Stimulated activated CD8-positive, alpha-beta memory T cell treated with anti-CD3 and anti-CD28 coated beads, Interleukin-4, amount 100 ng/mL, for 24 hours (primary cell): ENCODE measurements at regions not wholly inside any gene's neighbourhood (a gene's known extent, or its start where the extent isn't known, plus 50 kb on each side); places are given as distances from the start of the nearest gene placed in this dataset.

Source experiments
- DNase-seq: peaks from one replicate; pipeline ENCODE4 v3.0.0-alpha.2; 2020; ENCODE audit warnings: low read depth

- DNase-seq: no peak
Measured at GRCh38 chr9:99437145-99437544, 215.1 kb downstream of the SEC61B start.

GRCh38 chr9:99438596-99438995 is 216.5 kb downstream of the SEC61B start:
- no peak for DNase-seq

- DNase-seq: no peak
Measured at GRCh38 chr9:99441829-99442228, 219.7 kb downstream of the SEC61B start.

DNA sequence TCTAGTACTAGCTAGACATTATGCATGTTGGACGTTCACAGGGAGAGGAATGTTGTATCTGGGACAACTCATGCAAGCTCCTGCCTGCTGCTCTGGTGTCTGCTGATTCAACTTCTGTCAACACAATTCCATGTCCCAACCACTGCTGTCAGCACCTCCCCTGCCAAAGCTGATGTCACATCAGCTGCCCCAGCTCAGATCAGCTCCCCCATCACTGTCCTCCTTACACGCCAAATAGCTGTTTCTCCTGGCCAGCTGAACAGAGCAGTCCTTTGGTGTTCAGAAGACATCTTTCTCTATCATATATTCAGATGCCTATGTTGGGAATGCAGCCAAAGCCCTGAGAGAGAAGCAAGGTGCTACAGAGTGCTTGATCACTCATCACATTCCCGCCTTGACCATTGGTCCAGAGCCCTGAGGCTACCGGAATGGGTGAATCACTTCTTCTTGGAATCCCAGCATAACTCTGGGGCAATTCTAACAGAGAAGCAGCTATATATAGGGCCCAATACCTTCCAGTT is 223.3 kb downstream of the SEC61B start:
- DNase-seq: no peak

- no peak for DNase-seq
Measured at GRCh38 chr9:99445920-99446319, 223.8 kb downstream of the SEC61B start.

DNA sequence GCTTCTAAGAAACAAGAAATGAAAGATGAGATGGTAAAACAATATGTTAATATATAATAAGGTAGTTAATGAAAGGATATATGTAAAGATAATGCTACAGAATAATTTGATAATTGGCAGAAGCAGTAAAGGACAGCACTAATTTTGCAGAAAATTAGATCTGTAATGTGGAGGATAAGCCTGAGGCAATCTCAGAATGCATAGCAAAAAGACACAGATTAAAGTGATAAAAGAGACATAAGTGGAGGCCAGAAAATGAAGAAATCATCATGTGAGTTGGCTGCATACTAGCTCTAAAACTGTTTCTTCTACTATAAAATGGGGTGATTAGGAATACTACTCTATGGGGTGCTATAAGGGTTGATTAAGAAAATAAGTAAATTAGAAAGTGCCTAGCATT is 225.9 kb downstream of the SEC61B start:
- no peak for DNase-seq

- DNase-seq: no peak
Measured at GRCh38 chr9:99449726-99450125, 227.6 kb downstream of the SEC61B start.

- no peak for DNase-seq
Measured at GRCh38 chr9:99451112-99451606, 229.1 kb downstream of the SEC61B start.

DNA sequence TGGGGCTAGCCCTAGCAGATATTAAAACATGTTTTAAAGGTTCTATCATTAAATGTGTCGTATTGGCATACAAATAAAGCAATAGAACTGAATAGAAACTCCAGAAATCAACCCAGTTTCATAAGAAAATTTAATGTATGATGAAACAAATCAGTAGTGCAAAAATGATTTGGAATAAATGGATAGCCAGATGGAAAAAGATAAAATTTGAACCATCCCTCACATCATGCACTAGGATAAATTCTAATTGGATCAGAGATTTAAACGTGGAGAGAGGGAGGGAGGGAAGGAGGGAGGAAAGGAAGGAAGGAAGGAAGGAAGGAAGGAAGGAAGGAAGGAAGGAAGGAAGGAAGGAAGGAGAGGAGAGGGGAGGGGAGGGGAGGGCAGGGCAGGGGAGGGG is 235.3 kb downstream of the SEC61B start:
- no peak for DNase-seq

GRCh38 chr9:99457981-99458380 is 235.9 kb downstream of the SEC61B start:
- no peak for DNase-seq

DNA sequence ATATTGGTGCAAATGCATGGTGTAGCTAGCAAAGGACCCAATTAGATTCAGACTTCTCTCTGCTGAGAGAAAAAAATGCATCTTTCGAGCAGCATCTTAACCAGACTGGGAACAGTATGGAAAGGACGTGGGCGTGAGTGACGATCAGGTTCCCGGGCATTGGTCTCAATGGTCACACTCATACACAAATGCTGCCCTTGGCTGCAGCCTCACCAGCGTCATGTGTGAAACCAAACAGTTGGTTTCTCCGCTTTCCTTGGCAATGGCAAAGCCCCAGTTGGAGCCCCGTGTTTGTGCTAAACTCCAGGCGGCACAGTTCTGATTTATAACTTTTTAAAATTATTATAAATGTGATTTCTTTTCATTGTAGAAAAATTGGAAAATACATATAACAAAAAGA is 237.8 kb downstream of the SEC61B start:
- DNase-seq: no peak

GRCh38 chr9:99463131-99463530 is 241.0 kb downstream of the SEC61B start:
- DNase-seq: no peak

DNA sequence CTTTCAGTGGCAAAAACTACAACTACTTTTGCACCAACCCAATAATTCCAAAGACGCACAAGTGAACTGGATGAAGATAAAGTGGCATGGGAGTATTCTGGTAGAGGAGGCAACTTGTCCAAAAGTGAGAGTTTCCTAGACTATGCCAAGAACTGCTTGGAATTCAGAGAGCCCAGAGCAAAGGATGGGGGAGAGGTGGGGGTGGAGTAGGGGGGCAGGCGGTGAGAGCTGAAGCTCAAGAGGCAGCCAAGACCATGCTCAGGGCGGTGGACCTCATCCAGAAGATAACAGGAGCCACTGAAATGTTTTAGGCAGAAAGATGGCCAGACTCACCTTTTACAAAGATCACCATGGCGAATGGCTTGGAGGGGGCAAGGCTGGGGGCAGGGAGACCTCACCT is 242.5 kb downstream of the SEC61B start:
- DNase-seq: no peak

DNA sequence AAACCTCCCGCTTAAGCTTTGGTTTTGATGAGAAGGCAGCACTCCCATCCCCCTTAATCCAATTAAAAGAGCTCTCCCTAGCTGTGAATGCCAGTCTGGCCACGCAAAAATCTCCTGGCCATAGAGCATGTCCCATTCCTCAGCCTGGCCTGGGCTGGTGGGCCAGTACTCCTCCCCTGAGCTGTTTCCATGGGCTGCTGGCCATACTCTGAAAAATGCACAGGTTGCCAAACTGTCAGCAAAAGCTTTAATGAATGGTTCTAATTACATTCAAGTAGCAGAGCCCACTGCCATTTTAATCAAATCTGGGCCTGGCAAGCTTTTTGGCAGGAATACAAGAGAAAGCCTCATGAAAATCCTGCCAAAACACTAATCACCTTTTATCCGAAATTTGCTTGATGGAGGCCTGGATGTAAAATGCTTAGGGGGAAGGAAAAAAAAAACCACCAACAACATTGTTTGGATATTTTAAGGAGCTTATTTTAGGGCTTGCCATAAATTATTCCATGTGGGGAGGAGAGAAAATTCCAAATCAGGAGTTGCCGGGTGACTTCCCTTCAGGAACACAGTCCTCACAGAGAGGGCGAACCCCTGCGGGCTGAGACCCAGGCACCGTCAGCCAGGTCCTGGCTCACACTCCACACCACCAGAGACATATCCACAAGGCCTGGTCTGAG is 243.3 kb downstream of the SEC61B start:
- no peak for DNase-seq

- no peak for DNase-seq
Measured at GRCh38 chr9:99466104-99466503, 244.0 kb downstream of the SEC61B start.

DNA sequence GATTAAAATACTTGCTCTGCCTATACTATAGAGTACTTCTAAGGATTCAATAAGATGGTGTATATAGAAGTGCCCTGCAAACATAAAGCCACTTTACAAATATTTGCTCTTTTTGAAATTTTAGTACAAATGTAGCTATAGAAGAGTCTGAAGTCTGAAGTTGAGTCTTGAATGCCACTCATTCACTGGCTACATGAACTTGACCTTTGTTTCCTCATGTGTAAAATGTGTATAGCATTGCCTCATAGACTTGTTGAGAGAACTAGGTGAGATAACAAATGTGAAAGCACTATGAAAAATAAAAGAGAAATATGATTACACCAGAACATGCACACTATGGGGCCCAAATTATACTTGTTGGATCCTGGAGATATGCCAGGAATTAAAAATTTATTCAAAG is 244.7 kb downstream of the SEC61B start:
- DNase-seq: no peak

DNA sequence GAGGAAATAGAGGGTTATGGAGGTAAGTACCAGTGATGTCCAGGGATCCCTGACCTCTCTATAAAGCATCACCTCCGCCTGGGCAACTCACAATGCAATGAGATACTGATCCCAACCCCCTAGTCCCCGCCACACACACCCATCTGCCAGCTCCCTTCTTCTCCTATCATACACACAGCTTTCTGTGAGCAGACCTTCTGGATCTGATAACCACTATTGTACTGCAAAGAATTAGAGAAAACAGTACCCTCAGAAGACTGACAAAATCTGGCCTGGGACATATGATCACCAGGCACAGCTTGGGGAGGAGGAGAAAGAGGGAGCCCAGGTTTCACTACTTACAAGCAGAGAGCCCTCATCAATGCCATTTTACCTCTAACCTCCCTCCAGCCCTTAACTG is 249.0 kb downstream of the SEC61B start:
- DNase-seq: no peak

DNA sequence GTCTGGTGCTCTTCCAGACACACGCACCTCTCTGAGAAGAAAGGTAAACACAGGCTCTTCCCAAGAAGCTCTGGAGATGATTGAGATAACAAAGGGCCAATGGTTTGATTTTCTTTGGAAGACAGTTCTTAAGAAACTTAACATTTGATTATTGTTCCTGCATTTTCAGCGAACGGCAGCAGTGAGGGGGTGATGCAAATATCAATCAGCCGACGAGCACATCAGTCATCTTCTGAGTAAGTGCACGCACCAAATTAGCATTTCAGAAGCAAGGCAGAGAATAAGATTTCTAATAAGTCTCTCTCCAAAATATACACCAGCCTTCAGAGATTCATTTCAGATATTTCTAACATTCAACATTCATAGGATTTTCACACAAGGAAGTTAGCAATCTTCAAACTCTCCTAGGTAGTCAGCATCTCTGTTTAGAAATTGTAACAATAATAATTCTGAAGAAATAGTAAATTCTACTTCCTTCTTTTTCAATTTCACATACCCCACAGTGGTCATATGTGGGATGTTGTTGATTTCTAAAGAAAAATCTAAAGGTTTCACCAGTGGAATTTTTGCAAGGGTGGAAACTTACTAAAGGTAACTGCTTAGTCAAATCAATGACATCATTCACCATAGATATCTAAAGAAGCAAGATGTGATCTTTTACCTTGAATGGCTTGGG is 250.3 kb downstream of the SEC61B start:
- DNase-seq: no peak

GRCh38 chr9:99472916-99473245 is 250.8 kb downstream of the SEC61B start:
- no peak for DNase-seq

GRCh38 chr9:99474186-99474585 is 252.1 kb downstream of the SEC61B start:
- DNase-seq: no peak

DNA sequence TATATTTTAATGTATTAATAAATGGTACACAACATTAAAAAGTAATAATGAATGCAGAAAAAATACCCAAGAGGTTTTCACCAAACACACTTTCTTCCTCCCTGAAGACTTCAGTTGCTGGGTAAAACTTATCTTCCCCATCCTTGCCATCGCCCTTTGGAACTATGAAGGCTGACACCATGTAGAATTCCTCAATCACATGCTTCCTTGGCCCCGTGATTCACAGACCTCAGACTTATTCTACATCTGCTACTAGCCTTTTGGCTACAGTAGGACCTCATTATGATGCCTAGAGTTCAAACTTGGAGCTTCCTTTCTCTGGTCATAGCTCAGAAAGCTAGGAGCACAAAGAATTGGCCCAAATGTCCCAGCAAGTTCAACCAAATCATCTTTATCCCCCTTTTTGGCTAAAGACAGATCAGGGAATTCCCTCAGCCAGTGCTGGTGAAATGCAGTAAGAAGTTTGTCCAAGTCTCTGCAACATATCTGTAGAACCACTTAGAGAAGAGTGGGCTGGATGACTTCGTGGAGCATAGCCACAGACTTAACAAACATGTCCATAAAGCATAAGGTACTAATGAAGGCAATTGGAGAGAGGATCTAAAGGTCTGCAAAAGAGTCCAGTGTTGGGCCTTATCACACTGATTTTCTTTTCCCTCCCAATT is 253.5 kb downstream of the SEC61B start:
- DNase-seq: no peak

DNA sequence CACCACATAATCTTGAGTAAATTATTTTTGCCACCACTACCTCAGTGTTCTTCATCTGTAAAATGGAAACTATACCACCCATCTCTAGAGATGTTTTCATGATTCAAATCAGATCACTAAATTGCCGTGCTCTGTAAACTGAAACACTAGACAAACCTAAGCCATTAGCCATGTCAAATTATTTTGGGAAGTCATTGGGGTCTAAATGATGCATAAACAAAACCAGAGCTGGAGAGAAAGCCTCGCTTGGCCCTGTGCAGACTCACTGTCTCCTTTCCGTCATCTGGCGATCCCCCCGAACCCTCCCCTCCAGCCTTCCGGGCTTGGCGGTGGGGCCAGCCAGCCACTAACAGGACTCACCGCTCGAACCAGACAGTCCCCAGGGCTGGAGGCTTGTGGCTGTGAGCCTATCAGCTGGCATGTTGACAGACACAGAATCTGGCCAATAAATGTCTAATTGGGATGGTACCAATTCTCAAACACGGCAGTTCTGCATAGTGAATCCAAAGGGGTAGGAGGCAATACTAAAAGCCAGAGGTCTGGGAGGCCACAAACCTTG is 256.5 kb downstream of the SEC61B start:
- no peak for DNase-seq

DNA sequence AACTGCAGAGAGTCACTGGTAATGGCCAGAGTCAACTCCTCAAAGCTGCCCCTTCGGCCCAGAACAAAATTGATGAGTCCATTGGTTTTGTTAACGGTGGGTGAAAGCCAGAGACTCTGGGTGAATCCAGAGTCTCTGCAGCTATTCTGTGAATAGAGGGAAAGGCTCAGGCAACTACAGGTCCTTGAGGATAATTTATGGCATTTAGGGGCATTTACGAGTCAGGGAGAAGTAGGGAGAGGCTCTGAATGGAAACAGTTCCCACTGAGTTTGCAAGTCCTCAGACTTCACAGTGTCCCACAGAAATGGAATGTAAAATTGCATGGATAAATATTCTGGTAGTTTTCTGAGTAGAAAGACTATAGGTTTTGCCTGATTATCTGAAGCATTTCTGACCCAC is 257.8 kb downstream of the SEC61B start:
- DNase-seq: no peak
